ENCODE measurements at regions not wholly inside any gene's neighbourhood (a gene's known extent, or its start where the extent isn't known, plus 50 kb on each side); places are given as distances from the start of the nearest gene placed in this dataset.

DNA sequence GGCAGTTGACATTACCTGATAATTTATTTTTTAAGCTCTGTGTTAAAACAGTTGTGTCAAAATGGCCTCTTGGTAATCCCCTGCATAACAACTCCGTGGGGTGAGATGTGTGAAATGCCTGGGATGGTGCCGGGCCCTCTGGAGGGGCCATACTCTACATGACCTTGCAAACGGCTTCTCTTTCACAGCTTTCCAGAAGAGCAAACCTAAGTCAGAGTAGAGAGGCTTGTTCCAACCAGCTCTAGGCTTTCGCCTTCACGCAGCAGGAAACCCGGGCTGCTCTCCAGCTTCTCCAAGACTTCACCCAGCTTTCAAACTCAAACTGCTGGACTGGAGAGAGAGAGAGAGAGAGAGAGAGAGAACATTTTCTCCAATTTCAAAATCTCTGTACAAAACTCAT is 120.1 kb downstream of the SNX18 start:
- no peaks in the 10 kb centered on the region for H3K9me2 ChIP-seq (ENCODE audit: insufficient read depth, low read length)
- H3K79me2 ChIP-seq (ENCODE audit: insufficient read depth, low read depth, low read length), result no peaks in the 10 kb centered on the region
- no peaks in the 10 kb centered on the region for H3K9me3 ChIP-seq (ENCODE audit: low read length)
- ChIA-PET POLR2A (interaction anchor here (0.7 to 1.0 kb wide), 3 partner anchors 9 to 115 kb away, joined by 3 to 4 read pairs (median 3); no protein-coding TSS in a partner anchor), CTCF (ENCODE audit: unreplicated experiment) (no interaction called here)
- H3K4me2 ChIP-seq (ENCODE audit: low read length), result no peak overlapping the region
- no peak for TF ChIP-seq EZH2phosphoT487 (IDR thresholded peaks at IDR 0.05; ENCODE audit: borderline replicate concordance, low read depth, low read length)
- no peak for TF ChIP-seq CTCF (conservative IDR thresholded peaks at IDR 0.05; ENCODE audit: low read length)
- H3K4me1 ChIP-seq (ENCODE audit: insufficient read depth, low read length, poor library complexity, severe bottlenecking), result no peaks in the 10 kb centered on the region
- H3K36me3 ChIP-seq (ENCODE audit: insufficient read depth, low read length), result no peaks in the 10 kb centered on the region
- no peak for DNase-seq (ENCODE audit: low spot score)
- intact Hi-C loops (cut with micrococcal nuclease; ENCODE audit: unreplicated experiment), result no loop called here
- H3K27ac ChIP-seq (ENCODE audit: low read depth, low read length, poor library complexity, severe bottlenecking), result no peak overlapping the region
- no peaks in the 10 kb centered on the region for H4K20me1 ChIP-seq (ENCODE audit: insufficient read depth, low read length)
- H3K4me3 ChIP-seq (ENCODE audit: low read depth, low read length, poor library complexity, severe bottlenecking), result no peak overlapping the region
- no TSS peak for BruUV-seq (replicated peaks)
- no peak overlapping the region for H2AFZ ChIP-seq (ENCODE audit: low read length)

- BruUV-seq (replicated peaks), result no TSS peak
- Histone ChIP-seq H3K27ac (ENCODE audit: low read depth, low read length, poor library complexity, severe bottlenecking) (no peak overlapping the region), H3K36me3 (ENCODE audit: insufficient read depth, low read length) (no peaks in the 10 kb centered on the region), H3K4me1 (ENCODE audit: insufficient read depth, low read length, poor library complexity, severe bottlenecking) (no peaks in the 10 kb centered on the region), H4K20me1 (ENCODE audit: insufficient read depth, low read length) (no peaks in the 10 kb centered on the region), H2AFZ (ENCODE audit: low read length) (no peak overlapping the region), H3K4me3 (ENCODE audit: low read depth, low read length, poor library complexity, severe bottlenecking) (no peak overlapping the region), H3K9me3 (ENCODE audit: low read length) (no peaks in the 10 kb centered on the region), H3K9me2 (ENCODE audit: insufficient read depth, low read length) (no peaks in the 10 kb centered on the region), H3K4me2 (ENCODE audit: low read length) (no peak overlapping the region), H3K79me2 (ENCODE audit: insufficient read depth, low read depth, low read length) (no peaks in the 10 kb centered on the region)
- intact Hi-C loops (cut with micrococcal nuclease; ENCODE audit: unreplicated experiment), result no loop called here
- DNase-seq (ENCODE audit: low spot score), result no peak
- POLR2A ChIA-PET, result interaction anchor here (0.6 to 2.2 kb wide), 4 partner anchors 11 to 122 kb away, joined by 3 to 6 read pairs (median 4); no protein-coding TSS in a partner anchor
- CTCF ChIA-PET (ENCODE audit: unreplicated experiment), result no interaction called here
- TF ChIP-seq CTCF (conservative IDR thresholded peaks at IDR 0.05; ENCODE audit: low read length) (no peak), EZH2phosphoT487 (IDR thresholded peaks at IDR 0.05; ENCODE audit: borderline replicate concordance, low read depth, low read length) (no peak)
Measured at GRCh38 chr5:54634089-54634488, 116.5 kb downstream of the SNX18 start.

- intact Hi-C loops (cut with micrococcal nuclease; ENCODE audit: unreplicated experiment), result no loop called here
- Histone ChIP-seq H3K9me3 (ENCODE audit: low read length) (no peaks in the 10 kb centered on the region), H4K20me1 (ENCODE audit: insufficient read depth, low read length) (no peaks in the 10 kb centered on the region), H3K4me1 (ENCODE audit: insufficient read depth, low read length, poor library complexity, severe bottlenecking) (no peaks in the 10 kb centered on the region), H3K36me3 (ENCODE audit: insufficient read depth, low read length) (no peaks in the 10 kb centered on the region), H3K9me2 (ENCODE audit: insufficient read depth, low read length) (no peaks in the 10 kb centered on the region), H3K79me2 (ENCODE audit: insufficient read depth, low read depth, low read length) (no peaks in the 10 kb centered on the region), H3K27ac (ENCODE audit: low read depth, low read length, poor library complexity, severe bottlenecking) (no peak overlapping the region), H3K4me2 (ENCODE audit: low read length) (no peak overlapping the region), H3K4me3 (ENCODE audit: low read depth, low read length, poor library complexity, severe bottlenecking) (no peak overlapping the region), H2AFZ (ENCODE audit: low read length) (no peak overlapping the region)
- no peak for TF ChIP-seq EZH2phosphoT487 (IDR thresholded peaks at IDR 0.05; ENCODE audit: borderline replicate concordance, low read depth, low read length)
- no peak for TF ChIP-seq CTCF (conservative IDR thresholded peaks at IDR 0.05; ENCODE audit: low read length)
- DNase-seq (ENCODE audit: low spot score), result no peak
- CTCF ChIA-PET (ENCODE audit: unreplicated experiment), result no interaction called here
- BruUV-seq (replicated peaks), result no TSS peak
- POLR2A ChIA-PET, result interaction anchor here (0.9 to 1.2 kb wide), 2 partner anchors 9 to 27 kb away, joined by 4 read pairs; no protein-coding TSS in a partner anchor
Measured at GRCh38 chr5:54632131-54632701, 114.7 kb downstream of the SNX18 start.
